ENCODE measurements at regions not wholly inside any gene's neighbourhood (a gene's known extent, or its start where the extent isn't known, plus 50 kb on each side); places are given as distances from the start of the nearest gene placed in this dataset.

DNA sequence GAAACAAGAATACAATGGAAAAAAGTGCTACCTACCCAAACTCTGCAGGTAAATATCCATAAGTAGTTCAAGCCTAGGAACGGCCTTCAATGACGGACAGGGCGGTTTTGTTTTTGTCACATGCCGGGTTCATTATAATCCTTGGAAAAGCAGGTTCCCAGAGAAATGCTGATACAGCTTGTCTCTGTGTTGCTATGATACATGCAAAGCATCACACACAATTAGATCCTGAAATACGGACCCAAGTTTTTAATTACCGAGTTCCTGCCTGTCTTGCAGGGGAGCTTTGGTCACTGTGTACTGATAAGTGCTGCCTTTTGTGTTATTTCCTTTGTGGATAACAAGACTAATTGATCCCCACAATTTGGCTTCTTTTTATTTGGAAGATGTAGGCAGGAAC, 217.4 kb downstream of the HAPSTR1 start:
- DNase-seq (ENCODE audit: low spot score) = no peak
- no peaks in the 10 kb centered on the region for H3K9me3 ChIP-seq
- no peak overlapping the region for H3K4me3 ChIP-seq
- no peaks in the 10 kb centered on the region for H3K27me3 ChIP-seq
- no peaks in the 10 kb centered on the region for H3K36me3 ChIP-seq
- no peak overlapping the region for H3K27ac ChIP-seq
- TF ChIP-seq, protein P1, sequence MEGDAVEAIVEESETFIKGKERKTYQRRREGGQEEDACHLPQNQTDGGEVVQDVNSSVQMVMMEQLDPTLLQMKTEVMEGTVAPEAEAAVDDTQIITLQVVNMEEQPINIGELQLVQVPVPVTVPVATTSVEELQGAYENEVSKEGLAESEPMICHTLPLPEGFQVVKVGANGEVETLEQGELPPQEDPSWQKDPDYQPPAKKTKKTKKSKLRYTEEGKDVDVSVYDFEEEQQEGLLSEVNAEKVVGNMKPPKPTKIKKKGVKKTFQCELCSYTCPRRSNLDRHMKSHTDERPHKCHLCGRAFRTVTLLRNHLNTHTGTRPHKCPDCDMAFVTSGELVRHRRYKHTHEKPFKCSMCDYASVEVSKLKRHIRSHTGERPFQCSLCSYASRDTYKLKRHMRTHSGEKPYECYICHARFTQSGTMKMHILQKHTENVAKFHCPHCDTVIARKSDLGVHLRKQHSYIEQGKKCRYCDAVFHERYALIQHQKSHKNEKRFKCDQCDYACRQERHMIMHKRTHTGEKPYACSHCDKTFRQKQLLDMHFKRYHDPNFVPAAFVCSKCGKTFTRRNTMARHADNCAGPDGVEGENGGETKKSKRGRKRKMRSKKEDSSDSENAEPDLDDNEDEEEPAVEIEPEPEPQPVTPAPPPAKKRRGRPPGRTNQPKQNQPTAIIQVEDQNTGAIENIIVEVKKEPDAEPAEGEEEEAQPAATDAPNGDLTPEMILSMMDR (IDR thresholded peaks at IDR 0.05) = no peak
- H3K4me1 ChIP-seq = no peaks in the 10 kb centered on the region

DNA sequence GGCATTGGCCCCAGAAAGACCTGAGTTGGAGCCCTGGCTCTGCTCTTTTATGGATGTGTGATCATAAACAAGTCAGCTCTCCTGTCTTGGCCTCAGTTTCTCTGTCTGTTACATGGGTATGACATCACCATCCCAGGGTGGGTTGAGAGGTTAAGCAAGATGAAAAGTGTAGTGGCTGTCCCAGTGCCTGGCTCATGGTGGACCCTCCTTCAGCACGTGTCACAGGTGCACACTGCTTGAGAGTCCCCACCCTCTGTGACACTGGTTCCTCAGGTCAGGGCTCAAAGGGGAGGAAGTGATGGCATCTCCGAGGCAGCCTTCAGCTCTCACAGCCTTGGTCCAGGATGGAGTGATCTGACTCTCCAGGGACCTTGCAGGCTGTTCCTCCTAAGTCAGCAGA, 218.4 kb downstream of the HAPSTR1 start:
- no peak for DNase-seq (ENCODE audit: low spot score)
- H3K4me3 ChIP-seq = no peak overlapping the region
- H3K36me3 ChIP-seq = no peaks in the 10 kb centered on the region
- no peaks in the 10 kb centered on the region for H3K27me3 ChIP-seq
- TF ChIP-seq, protein P1 (IDR thresholded peaks at IDR 0.05) = no peak
- no peaks in the 10 kb centered on the region for H3K9me3 ChIP-seq
- H3K27ac ChIP-seq = no peak overlapping the region
- no peaks in the 10 kb centered on the region for H3K4me1 ChIP-seq

DNA sequence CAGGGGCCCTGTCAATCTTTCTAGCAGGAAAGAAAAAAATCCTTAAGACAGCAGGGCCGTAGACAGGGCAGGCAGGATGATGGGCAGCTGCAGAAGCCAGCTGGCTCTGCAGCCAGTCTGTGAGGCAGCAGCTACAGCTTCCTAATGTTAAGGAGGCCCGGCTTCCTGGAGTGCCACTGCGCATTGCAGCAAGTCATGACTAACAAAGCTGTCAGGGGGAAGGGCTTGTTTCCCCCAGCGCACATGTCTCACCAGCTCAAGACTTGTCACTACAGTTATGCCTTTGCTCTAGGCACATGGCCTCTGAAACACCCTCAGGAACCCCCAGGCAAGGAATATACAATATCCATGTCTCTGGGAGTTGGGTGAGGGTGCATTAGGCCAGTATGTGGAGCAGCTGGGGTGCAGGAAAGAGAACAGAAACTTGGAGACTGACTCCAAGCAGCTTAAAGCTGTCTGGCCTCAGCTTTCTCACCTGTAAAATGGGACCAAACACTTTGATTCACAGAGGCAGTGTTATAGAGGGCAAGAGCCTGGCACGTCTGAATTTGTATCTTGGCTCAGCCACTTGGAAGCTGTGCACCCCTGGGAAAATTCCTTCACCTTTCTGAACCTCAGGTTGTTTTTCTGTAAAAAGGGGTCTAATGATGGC, 220.0 kb downstream of the HAPSTR1 start:
- TF ChIP-seq, protein P1 (IDR thresholded peaks at IDR 0.05) = no peak

DNA sequence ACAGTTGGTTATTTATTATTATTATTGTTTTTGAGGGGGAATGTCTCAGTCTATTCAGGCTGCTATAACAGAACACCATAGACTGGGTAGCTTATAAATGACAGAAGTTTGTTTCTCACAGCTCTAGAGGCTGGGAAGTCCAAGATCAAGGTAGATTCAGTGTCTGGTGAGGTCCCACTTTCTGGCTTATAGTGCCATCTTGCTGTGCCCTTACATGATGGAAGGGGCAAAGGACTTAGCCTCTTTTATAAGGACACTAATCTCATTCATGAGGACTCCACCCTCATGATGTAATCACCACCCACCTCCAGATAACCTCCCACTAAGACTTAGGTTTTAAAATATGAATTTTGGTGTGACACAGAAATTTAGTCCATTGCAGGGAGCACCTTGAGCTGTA, 224.6 kb downstream of the HAPSTR1 start:
- Histone ChIP-seq H3K4me1 (no peaks in the 10 kb centered on the region), H3K27ac (no peak overlapping the region), H3K27me3 (no peaks in the 10 kb centered on the region), H3K9me3 (peaks cover 0 to 4% of the 10 kb centered on the region in 2 donors), H3K4me3 (no peak overlapping the region), H3K36me3 (no peaks in the 10 kb centered on the region)
- no peak for DNase-seq (ENCODE audit: low spot score)
- TF ChIP-seq, protein P1 (IDR thresholded peaks at IDR 0.05) = no peak

More for the DNA sequence above, 220.0 kb downstream of the HAPSTR1 start:
- Histone ChIP-seq H3K27me3 (no peaks in the 10 kb centered on the region), H3K4me1 (no peaks in the 10 kb centered on the region), H3K4me3 (no peak overlapping the region), H3K9me3 (peaks cover 0 to 4% of the 10 kb centered on the region in 2 donors), H3K27ac (no peak overlapping the region), H3K36me3 (no peaks in the 10 kb centered on the region)
- no peak for DNase-seq (ENCODE audit: low spot score)

DNA sequence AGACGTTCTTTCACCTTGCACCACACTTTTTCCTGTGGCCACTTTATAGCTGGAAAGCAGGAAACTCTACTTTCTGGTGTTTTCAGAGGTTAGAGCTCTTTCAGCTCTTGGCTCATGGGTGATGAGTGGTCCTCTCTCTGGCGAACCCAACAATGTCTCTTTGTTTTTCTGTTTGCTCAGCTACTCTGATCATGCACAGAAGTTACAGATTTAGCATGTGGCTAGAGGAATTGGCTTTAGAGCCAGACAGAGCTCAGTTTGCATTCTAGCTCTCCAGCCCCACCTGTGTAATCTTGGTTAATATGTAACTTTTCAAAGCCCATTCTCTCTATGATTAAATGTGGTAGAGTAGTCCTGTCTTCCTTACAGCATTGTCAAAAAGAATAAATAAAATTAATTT, 225.2 kb downstream of the HAPSTR1 start:
- no peak for DNase-seq (ENCODE audit: low spot score)
- Histone ChIP-seq H3K4me1 (no peaks in the 10 kb centered on the region), H3K27ac (no peak overlapping the region), H3K9me3 (peaks cover 0 to 4% of the 10 kb centered on the region in 2 donors), H3K4me3 (no peak overlapping the region), H3K36me3 (no peaks in the 10 kb centered on the region), H3K27me3 (no peaks in the 10 kb centered on the region)
- TF ChIP-seq, protein P1 (IDR thresholded peaks at IDR 0.05) = no peak

DNA sequence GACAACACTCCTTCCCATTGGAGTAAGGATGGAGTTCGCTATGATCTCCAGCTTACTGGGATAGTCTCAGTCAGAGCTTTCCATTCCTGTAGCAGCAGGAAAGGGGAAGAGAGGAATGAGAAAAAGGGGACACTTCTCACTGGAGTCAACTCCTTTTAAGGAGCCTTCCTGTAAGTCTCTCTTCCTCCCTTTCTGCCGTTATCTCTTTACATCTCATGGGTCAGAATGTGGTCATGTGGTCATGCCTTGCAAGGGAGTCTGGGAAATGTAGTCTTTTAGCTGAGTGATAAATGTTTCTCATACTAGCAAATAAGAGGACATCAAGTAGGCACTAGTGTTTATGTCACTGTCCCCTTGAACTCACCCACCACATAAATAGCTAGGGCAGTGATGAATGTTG, 227.3 kb downstream of the HAPSTR1 start:
- H3K9me3 ChIP-seq = peaks cover 0 to 4% of the 10 kb centered on the region in 2 donors
- DNase-seq (ENCODE audit: low spot score) = no peak
- no peaks in the 10 kb centered on the region for H3K27me3 ChIP-seq
- no peak overlapping the region for H3K4me3 ChIP-seq
- TF ChIP-seq, protein P1 (IDR thresholded peaks at IDR 0.05) = no peak
- no peaks in the 10 kb centered on the region for H3K36me3 ChIP-seq
- no peaks in the 10 kb centered on the region for H3K4me1 ChIP-seq
- H3K27ac ChIP-seq = no peak overlapping the region

All from right atrium auricular region (tissue), 2 donors.